Adrenal gland (tissue), 5 donors: ENCODE measurements at regions not wholly inside any gene's neighbourhood (a gene's known extent, or its start where the extent isn't known, plus 50 kb on each side); places are given as distances from the start of the nearest gene placed in this dataset.
"Not testable (repeated sequence)": the region's sequence is repeated elsewhere in the genome, so short reads cannot be mapped to it uniquely, and the experiment has no call there.

Source experiments
- POLR2A ChIP-seq, 2 donors: fragments of 450-650 bp; IDR thresholded peaks; one replicate each; pipeline ENCODE4 v1.6.1; 2017; ENCODE audit warnings: antibody characterized with exemption in 2 of 2, mild to moderate bottlenecking in 2 of 2, moderate library complexity in 1 of 2
- TF ChIP-seq, protein P1 (sequence below), 6 experiments: fragments of 450-650 bp in 4 of 6; fragments of 200-600 bp in 2 of 6; sonication (generic) in 1 of 6; IDR thresholded peaks; 1 replicate in 5 of 6; 2 replicates in 1 of 6; pipeline versions ENCODE4 v1.5.1 to v1.8.0; 2016 to 2021; ENCODE audit warnings: antibody characterized with exemption in 6 of 6, mild to moderate bottlenecking in 2 of 6, moderate library complexity in 1 of 6
- donor health status: DM: no; HTN: no; CAD: no.

DNA sequence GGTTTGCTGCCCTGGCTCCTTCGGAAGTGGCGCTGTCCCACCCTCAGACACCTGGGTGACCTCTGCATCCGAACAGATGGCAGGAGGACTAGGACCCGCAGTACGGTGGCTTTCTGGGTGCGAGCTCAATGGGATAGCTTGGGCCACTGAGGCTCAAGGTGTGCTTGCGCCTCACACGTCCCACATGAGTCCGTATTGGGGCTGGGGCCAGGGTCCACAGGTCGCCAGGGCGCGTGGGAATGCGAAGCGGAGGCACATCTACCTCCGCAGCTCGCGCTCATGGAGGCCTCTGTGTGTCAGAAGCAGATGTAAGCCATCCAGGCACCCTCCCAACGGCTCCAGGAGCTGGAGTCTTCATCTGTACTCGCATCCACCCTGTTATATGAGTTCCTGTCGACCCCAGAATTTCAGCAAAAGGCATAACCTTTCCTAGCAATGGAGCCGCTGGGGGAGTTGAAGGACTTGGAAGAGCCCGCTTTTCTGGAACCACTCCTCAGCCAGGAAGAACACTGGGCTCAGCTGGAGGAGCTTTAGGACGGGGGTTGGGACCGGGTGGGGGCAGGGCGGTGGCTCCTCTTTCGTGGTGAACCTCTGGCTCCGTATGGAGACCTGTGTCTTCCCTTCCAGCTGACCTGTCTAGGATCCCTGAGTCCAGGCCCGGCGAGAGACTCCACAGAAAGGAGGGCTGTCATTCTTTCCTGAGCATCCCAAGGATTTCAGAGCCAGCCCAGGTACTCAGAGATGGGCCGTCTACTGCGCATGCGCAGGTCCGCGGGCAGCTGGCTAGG lies 1932.8 kb upstream of the DEFB115 start:
- not testable (repeated sequence) for TF ChIP-seq POLR2A (IDR thresholded peaks at IDR 0.05)
- TF ChIP-seq, protein P1, sequence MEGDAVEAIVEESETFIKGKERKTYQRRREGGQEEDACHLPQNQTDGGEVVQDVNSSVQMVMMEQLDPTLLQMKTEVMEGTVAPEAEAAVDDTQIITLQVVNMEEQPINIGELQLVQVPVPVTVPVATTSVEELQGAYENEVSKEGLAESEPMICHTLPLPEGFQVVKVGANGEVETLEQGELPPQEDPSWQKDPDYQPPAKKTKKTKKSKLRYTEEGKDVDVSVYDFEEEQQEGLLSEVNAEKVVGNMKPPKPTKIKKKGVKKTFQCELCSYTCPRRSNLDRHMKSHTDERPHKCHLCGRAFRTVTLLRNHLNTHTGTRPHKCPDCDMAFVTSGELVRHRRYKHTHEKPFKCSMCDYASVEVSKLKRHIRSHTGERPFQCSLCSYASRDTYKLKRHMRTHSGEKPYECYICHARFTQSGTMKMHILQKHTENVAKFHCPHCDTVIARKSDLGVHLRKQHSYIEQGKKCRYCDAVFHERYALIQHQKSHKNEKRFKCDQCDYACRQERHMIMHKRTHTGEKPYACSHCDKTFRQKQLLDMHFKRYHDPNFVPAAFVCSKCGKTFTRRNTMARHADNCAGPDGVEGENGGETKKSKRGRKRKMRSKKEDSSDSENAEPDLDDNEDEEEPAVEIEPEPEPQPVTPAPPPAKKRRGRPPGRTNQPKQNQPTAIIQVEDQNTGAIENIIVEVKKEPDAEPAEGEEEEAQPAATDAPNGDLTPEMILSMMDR (IDR thresholded peaks at IDR 0.05): not testable (repeated sequence)
